Omental fat pad (tissue), 3 donors: ENCODE measurements at regions not wholly inside any gene's neighbourhood (a gene's known extent, or its start where the extent isn't known, plus 50 kb on each side); places are given as distances from the start of the nearest gene placed in this dataset.

Experiments used
- ATAC-seq: fragments of 150-250 bp; one replicate; pipeline ENCODE4 v1.9.1; 2016; ENCODE audit warnings: mild to moderate bottlenecking, moderate library complexity; ENCODE audit not compliant: low FRiP score
- DNase-seq: peaks from one replicate; pipeline ENCODE4 v3.0.0-alpha.2; 2019; ENCODE audit warnings: low spot score
- TF ChIP-seq, protein P1 (sequence below), 3 donors: fragments of 450-650 bp; IDR thresholded peaks; one replicate each; pipeline ENCODE4 v1.5.1; 2016 to 2017; ENCODE audit warnings: antibody characterized with exemption in 3 of 3, mild to moderate bottlenecking in 3 of 3, moderate library complexity in 2 of 3

DNA sequence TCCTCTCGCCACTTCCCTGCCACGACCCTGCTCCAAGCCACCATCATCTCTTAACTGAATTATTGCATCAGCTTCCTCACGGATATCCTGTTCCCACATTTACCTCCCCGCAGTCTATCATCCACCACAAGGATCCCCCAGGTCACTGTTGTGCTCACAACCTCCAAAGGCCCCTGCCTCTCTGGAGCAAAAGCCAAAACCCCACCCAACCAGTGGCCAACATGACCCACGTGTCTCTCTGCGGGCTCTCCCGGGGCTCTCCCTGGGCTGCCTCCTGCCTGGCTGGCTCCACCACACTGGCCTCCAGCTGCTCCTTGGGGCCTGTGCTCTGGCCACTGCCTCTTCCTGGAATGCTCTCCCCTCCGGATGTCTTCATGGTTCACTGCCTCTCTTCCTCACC, 809.3 kb downstream of the UQCRFS1 start:
- TF ChIP-seq, protein P1, sequence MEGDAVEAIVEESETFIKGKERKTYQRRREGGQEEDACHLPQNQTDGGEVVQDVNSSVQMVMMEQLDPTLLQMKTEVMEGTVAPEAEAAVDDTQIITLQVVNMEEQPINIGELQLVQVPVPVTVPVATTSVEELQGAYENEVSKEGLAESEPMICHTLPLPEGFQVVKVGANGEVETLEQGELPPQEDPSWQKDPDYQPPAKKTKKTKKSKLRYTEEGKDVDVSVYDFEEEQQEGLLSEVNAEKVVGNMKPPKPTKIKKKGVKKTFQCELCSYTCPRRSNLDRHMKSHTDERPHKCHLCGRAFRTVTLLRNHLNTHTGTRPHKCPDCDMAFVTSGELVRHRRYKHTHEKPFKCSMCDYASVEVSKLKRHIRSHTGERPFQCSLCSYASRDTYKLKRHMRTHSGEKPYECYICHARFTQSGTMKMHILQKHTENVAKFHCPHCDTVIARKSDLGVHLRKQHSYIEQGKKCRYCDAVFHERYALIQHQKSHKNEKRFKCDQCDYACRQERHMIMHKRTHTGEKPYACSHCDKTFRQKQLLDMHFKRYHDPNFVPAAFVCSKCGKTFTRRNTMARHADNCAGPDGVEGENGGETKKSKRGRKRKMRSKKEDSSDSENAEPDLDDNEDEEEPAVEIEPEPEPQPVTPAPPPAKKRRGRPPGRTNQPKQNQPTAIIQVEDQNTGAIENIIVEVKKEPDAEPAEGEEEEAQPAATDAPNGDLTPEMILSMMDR (IDR thresholded peaks at IDR 0.05) = no peak
- ATAC-seq = no peak

DNA sequence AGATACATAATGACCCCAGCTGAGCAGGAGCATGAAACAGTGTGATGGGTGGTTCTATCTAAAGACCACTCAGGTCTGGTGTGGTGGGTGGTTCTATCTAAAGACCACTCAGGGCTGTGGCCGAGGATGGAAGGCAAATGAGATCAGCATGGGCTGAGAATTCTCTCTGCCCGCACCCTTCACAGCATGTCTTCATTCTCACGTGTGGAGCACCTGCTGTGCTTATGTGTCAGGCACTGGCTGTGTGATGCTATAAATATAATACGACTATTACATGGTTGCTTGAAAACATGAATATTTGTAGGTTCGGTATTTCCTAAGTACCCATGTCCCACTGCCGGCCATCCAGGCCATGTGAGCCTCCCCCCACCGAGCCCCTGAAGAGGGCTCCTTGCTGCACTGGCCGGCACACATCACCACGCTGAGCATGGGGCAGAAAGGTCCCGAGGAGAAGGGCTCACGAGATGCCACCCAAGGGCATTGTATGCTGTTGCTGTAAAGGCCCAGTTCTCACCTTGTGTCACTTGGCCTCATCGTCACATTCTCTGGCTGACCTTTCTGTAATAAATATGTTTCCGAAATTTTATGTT, 810.2 kb downstream of the UQCRFS1 start:
- no peak for ATAC-seq
- no peak for DNase-seq
- TF ChIP-seq, protein P1 (IDR thresholded peaks at IDR 0.05) = no peak

More for the DNA sequence above, 809.3 kb downstream of the UQCRFS1 start:
- no peak for DNase-seq

DNA sequence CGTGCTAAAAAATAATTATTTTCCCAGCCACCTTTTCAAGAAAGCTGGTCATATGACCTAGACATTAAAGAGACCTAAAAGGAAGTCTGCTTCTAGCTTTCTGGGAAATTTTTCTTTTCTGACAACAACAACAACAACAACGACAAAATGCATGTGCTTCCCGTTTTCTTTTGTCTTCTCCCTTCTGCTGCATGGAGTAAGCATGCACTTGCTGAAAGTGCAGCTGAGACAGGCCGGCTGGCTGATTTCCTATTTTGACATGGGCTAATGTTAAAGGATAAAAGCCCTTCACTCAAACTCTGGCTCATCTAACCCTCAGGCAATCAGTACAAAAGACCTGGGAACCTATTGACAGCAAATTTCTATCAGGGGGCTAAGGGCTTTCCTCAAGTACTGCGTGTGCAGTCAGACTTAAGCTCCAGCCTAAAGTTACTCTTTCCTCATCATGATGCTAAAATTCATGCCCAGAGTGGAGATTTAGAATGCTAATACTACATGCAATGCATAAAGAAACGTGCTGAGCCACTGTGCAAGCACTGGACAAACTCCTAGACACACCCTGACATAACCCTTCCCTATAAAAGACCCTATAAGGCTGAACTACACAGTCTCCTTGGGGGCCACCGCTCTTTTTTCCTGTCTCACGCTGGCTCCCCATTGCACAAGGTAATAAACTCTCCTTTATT, 811.1 kb downstream of the UQCRFS1 start:
- TF ChIP-seq, protein P1 (IDR thresholded peaks at IDR 0.05) = no peak
- DNase-seq = no peak
- ATAC-seq = no peak

DNA sequence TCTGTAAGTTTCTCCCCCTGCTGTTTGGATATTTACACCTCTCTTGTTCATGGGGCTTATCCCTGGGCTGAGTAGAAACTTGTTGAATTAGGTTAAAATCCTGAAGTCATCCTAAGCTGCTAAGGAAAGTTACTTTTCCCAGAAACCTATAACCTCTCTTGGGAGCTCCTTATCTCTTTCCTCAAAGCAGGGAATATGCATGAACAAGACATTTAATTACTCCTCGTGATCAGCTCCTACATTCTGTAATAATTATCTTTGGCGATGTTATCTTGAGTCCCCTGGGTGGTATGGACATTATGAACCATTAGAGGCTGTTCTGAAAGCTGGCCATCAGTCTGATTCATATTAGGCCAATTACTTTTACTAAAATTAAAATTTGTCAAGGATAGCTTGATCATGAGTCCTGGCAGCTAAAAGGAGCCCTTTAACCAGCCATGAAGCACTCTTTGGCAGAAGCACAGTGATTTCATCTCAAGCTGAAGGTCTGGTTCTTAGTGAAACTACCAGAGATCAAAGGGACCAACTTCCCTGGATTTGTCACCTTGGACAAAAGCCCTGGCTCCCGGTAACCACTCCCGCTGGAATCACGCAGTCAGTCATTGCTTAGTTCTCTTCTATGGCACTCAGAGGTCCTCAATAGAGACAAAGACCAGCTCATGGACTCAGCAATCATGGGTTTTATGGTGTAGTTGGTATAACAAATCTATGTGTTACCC, 811.8 kb downstream of the UQCRFS1 start:
- TF ChIP-seq, protein P1 (IDR thresholded peaks at IDR 0.05) = no peak
- DNase-seq (no peak), ATAC-seq (peak; percentile 15)

DNA sequence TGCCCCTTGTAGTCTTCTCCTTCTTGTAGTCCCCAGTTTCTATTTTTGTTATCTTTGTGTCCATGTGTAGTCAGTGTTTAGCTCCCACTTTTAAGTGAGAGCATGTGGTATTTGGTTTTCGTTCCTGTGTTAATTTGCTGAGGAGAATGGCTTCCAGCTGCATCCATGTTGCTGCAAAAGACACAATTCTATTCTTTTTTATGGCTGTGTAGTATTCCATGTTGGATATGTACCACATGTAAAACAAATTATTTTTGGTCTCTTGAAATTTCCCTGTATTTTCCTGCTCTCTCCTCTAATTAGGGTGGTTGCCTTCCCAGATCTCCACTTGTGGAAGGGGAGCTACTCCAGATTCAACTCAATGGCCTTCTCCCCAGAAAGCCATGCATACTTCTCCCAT, 813.8 kb downstream of the UQCRFS1 start:
- TF ChIP-seq, protein P1 (IDR thresholded peaks at IDR 0.05) = no peak
- ATAC-seq (no peak), DNase-seq (no peak)

DNA sequence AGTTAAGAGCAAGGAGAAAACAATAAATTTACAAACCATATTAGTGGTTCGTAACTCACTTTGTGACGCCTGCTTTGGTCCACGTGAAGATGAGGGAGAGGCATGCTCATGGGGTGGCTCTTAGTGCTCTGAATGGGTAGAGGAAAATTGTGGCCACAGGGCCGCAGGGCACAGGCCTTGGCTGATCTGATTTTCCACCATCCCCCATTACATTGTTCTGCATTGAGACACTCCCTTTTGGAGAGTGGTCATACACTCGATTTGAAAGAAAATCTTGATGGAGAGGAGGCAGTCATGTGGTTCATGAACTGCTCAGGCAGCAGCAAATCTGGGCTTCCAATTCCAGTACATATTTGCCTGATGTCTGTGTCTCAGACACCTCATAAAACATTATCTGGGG, 815.2 kb downstream of the UQCRFS1 start:
- ATAC-seq (no peak), DNase-seq (no peak)
- TF ChIP-seq, protein P1 (IDR thresholded peaks at IDR 0.05) = no peak
